RWPE2 (cell line): ENCODE measurements at regions not wholly inside any gene's neighbourhood (a gene's known extent, or its start where the extent isn't known, plus 50 kb on each side); places are given as distances from the start of the nearest gene placed in this dataset.

ENCODE experiments used
- ATAC-seq: fragments of 200-7000 bp; cut with Tn5 transposase; 3 replicates; pipeline ENCODE4 v1.9.1; 2021; ENCODE audit warnings: low read depth
- DNase-seq: peaks from one replicate; pipeline ENCODE4 v3.0.0-alpha.2; 2020; ENCODE audit warnings: low spot score
- H3K27ac ChIP-seq: fragments of 450-650 bp; 2 replicates; pipeline ENCODE4 v1.5.1; 2017; ENCODE audit warnings: mild to moderate bottlenecking; ENCODE audit not compliant: poor library complexity, severe bottlenecking
- H3K27me3 ChIP-seq: fragments of 250-450 bp; sonication (Bioruptor Pico); 2 replicates; pipeline ENCODE4 v1.5.1; 2021; ENCODE audit warnings: mild to moderate bottlenecking, moderate library complexity; ENCODE audit not compliant: insufficient read depth, poor library complexity, severe bottlenecking
- H3K36me3 ChIP-seq: fragments of 250-450 bp; sonication (Bioruptor Pico); 2 replicates; pipeline ENCODE4 v1.5.1; 2020; ENCODE audit warnings: low read depth, mild to moderate bottlenecking, moderate library complexity
- H3K4me1 ChIP-seq: fragments of 250-450 bp; sonication (Bioruptor Pico); 2 replicates; pipeline ENCODE4 v1.5.1; 2021; ENCODE audit warnings: mild to moderate bottlenecking, moderate library complexity; ENCODE audit not compliant: insufficient read depth, poor library complexity, severe bottlenecking
- H3K4me3 ChIP-seq: fragments of 250-450 bp; sonication (Bioruptor Pico); 2 replicates; pipeline ENCODE4 v1.5.1; 2021; ENCODE audit warnings: mild to moderate bottlenecking, moderate library complexity; ENCODE audit not compliant: severe bottlenecking
- H3K9me3 ChIP-seq: fragments of 250-450 bp; sonication (Bioruptor Pico); 2 replicates; pipeline ENCODE4 v1.5.1; 2021; ENCODE audit warnings: mild to moderate bottlenecking, moderate library complexity; ENCODE audit not compliant: severe bottlenecking
- TF ChIP-seq, protein P1 (sequence below): fragments of 450-650 bp; IDR thresholded peaks from one replicate; pipeline ENCODE4 v1.5.1; 2017; ENCODE audit warnings: mild to moderate bottlenecking, moderate library complexity; ENCODE audit not compliant: poor library complexity, severe bottlenecking

DNA sequence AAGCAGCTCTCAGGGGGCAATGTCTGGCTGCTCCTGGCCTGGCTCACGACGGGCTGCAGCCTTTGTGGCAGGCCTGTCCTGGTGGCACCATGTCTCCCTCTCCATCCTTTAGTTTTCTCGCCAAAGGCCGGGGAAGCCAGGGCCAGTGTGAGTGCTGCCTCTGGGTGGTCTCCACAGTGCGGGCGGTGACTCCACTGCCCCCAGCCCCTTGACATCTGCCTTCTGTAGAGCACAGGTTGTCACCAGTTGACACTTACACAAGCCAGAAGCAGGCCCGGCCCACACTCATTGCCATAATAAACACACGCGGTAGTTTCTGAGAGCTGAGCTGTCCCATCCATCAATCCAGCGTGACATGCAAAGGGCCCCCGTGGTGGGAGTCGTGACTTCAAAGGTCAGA is 219.5 kb downstream of the TFAP2C start:
- TF ChIP-seq, protein P1, sequence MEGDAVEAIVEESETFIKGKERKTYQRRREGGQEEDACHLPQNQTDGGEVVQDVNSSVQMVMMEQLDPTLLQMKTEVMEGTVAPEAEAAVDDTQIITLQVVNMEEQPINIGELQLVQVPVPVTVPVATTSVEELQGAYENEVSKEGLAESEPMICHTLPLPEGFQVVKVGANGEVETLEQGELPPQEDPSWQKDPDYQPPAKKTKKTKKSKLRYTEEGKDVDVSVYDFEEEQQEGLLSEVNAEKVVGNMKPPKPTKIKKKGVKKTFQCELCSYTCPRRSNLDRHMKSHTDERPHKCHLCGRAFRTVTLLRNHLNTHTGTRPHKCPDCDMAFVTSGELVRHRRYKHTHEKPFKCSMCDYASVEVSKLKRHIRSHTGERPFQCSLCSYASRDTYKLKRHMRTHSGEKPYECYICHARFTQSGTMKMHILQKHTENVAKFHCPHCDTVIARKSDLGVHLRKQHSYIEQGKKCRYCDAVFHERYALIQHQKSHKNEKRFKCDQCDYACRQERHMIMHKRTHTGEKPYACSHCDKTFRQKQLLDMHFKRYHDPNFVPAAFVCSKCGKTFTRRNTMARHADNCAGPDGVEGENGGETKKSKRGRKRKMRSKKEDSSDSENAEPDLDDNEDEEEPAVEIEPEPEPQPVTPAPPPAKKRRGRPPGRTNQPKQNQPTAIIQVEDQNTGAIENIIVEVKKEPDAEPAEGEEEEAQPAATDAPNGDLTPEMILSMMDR, result no peak
- Histone ChIP-seq H3K27ac (no peak overlapping the region), H3K4me3 (no peak overlapping the region), H3K4me1 (no peaks in the 10 kb centered on the region), H3K9me3 (no peaks in the 10 kb centered on the region), H3K36me3 (no peaks in the 10 kb centered on the region), H3K27me3 (no peaks in the 10 kb centered on the region)
- DNase-seq (no peak), ATAC-seq (no peak)

GRCh38 chr20:56851552-56851951 is 222.4 kb downstream of the TFAP2C start:
- Histone ChIP-seq H3K27ac (no peak overlapping the region), H3K36me3 (no peaks in the 10 kb centered on the region), H3K4me1 (no peaks in the 10 kb centered on the region), H3K9me3 (no peaks in the 10 kb centered on the region), H3K4me3 (no peak overlapping the region), H3K27me3 (no peaks in the 10 kb centered on the region)
- TF ChIP-seq, protein P1, result no peak
- DNase-seq, result no peak
- no peak for ATAC-seq

- no peak for ATAC-seq
- TF ChIP-seq, protein P1, result no peak
- Histone ChIP-seq H3K4me3 (no peak overlapping the region), H3K36me3 (no peaks in the 10 kb centered on the region), H3K9me3 (no peaks in the 10 kb centered on the region), H3K4me1 (no peaks in the 10 kb centered on the region), H3K27me3 (no peaks in the 10 kb centered on the region), H3K27ac (no peak overlapping the region)
- DNase-seq, result peak; percentile 66
Observed at GRCh38 chr20:56855708-56856107, 226.6 kb downstream of the TFAP2C start.

DNA sequence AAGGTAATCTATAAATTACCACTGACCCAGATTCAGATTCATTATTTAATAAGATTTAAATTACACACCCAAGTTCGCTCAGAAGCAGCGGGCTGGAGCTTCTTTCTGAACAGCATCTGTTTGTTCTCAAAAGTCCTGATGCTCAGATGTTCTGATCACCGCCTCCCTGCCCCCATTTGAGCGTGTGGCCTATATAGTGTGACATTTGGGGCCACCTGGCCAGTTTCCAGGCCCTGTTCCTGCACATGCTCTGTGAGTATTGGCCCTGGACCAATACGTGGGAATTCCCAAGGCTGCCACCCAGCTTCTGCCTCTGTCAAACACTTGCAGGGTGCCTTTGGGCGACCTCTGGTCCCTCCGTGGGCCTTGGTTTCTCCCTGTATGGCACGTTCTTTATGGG is 228.8 kb downstream of the TFAP2C start:
- no peak overlapping the region for H3K4me3 ChIP-seq
- no peaks in the 10 kb centered on the region for H3K27me3 ChIP-seq
- DNase-seq, result peak; percentile 62
- no peaks in the 10 kb centered on the region for H3K36me3 ChIP-seq
- no peak for ATAC-seq
- TF ChIP-seq, protein P1, result no peak
- H3K9me3 ChIP-seq, result no peaks in the 10 kb centered on the region
- no peak overlapping the region for H3K27ac ChIP-seq
- H3K4me1 ChIP-seq, result no peaks in the 10 kb centered on the region

GRCh38 chr20:56859039-56859800 is 230.1 kb downstream of the TFAP2C start:
- H3K27ac ChIP-seq, result no peak overlapping the region
- DNase-seq, result peak; percentile 55
- ATAC-seq, result peak; percentile 4; the same call in 1 of the 3 replicates
- no peaks in the 10 kb centered on the region for H3K36me3 ChIP-seq
- peaks cover 6% of the 10 kb centered on the region for H3K27me3 ChIP-seq
- no peaks in the 10 kb centered on the region for H3K9me3 ChIP-seq
- H3K4me1 ChIP-seq, result no peaks in the 10 kb centered on the region
- H3K4me3 ChIP-seq, result no peak overlapping the region
- TF ChIP-seq, protein P1, result no peak
